Uterus (tissue), 2 donors: ENCODE measurements at regions not wholly inside any gene's neighbourhood (a gene's known extent, or its start where the extent isn't known, plus 50 kb on each side); places are given as distances from the start of the nearest gene placed in this dataset.

Experiments used
- CTCF ChIP-seq, 4 experiments: fragments of 200-600 bp in 2 of 4; fragments of 450-650 bp in 2 of 4; sonication (generic) in 2 of 4; IDR thresholded peaks; one replicate each; pipeline ENCODE4 v1.5.1; 2016 to 2019; ENCODE audit warnings: antibody characterized with exemption in 4 of 4, mild to moderate bottlenecking in 2 of 4, moderate library complexity in 1 of 4
- POLR2A ChIP-seq, 2 donors: fragments of 450-650 bp; IDR thresholded peaks; one replicate each; pipeline ENCODE4 v1.6.1; 2016; ENCODE audit warnings: antibody characterized with exemption in 2 of 2, mild to moderate bottlenecking in 1 of 2, moderate library complexity in 1 of 2

GRCh38 chr4:178066338-178066941 is 624.2 kb upstream of the AGA start:
- TF ChIP-seq CTCF (IDR thresholded peaks at IDR 0.05) = no peak
- no peak for TF ChIP-seq POLR2A (IDR thresholded peaks at IDR 0.05)
